GM19035 (cell line): ENCODE measurements at regions not wholly inside any gene's neighbourhood (a gene's known extent, or its start where the extent isn't known, plus 50 kb on each side); places are given as distances from the start of the nearest gene placed in this dataset.
"Not testable (repeated sequence)": the region's sequence is repeated elsewhere in the genome, so short reads cannot be mapped to it uniquely, and the experiment has no call there.

Experiments
- ATAC-seq: cut with Tn5 transposase; IDR thresholded peaks from one replicate; pipeline ENCODE4 v1.9.1; 2021; ENCODE audit not compliant: unreplicated experiment

- no peak for ATAC-seq
Measured at GRCh38 chr6:113669606-113670005, 187.5 kb upstream of the MARCKS start.

GRCh38 chr6:113671421-113671820 lies 185.7 kb upstream of the MARCKS start:
- no peak for ATAC-seq

DNA sequence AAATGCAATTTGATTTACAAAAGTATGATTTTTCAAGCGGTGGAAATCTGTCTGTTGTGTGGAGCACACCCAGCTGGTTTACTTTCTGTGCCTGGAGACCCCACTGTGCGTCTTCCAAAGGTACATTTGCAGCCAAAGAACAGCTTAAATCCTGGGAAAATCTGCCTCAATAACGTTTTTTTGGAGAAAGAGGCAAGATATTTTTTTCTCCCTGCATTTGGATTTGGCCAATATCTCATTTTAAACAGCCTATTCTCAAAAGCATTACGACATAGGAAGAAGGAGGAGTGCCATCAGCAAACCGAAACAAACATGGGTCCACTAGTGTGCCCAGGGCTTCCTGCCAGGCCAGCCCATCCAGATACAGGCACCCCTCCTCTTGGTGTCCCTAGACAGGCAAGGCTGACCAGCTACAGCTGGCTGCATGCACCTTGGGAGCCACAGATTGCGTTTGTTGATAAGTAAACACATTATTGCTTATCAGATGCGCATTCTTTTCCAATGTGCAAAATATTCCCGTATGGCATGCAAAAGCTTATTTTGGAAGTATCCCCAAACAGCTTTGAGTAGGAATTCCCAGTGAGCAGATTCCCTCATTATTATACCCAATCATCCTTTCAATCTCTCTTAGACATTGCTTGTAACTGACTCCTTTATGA lies 184.5 kb upstream of the MARCKS start:
- ATAC-seq, result no peak

DNA sequence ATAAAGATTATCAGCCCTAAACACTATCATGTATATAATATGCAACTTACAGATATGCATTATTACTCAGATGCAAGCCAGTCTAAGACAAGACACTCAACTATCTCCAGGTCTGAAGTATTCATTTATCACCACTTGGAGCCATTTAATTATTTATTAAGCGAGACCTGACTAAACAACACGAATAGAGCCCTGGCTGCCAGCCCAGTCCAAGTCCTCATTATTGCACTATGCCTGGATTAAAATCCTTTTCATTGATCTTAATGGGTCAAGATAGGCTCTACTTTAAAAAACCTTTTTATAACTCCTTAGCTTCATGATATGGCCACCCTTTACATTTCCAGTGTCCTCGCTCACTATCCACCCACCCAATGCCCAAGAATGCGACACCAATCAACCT lies 183.1 kb upstream of the MARCKS start:
- ATAC-seq, result no peak

GRCh38 chr6:113676057-113676456 lies 181.1 kb upstream of the MARCKS start:
- ATAC-seq, result no peak

DNA sequence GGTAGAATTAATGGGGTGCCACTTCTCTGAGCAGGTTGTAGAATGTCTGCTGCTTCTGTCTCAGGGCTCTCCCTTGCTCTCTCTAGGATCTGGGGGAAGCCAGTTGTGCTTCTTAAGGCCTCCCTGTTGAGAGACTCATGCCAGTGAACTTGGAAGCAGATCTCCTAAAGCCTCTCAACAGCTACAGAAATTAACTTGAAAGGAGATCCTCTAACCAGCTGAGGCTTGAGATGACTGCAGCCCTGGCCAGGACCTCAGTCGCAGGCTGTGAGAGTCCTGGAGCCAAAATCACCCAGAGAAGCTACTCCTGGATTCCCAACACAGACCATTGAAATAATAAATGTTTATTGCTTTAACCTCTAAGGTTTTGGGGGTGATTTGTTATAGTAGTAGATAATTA lies 180.2 kb upstream of the MARCKS start:
- no peak for ATAC-seq

GRCh38 chr6:113679051-113679450 lies 178.1 kb upstream of the MARCKS start:
- ATAC-seq, result no peak

GRCh38 chr6:113680301-113680700 lies 176.8 kb upstream of the MARCKS start:
- no peak for ATAC-seq

DNA sequence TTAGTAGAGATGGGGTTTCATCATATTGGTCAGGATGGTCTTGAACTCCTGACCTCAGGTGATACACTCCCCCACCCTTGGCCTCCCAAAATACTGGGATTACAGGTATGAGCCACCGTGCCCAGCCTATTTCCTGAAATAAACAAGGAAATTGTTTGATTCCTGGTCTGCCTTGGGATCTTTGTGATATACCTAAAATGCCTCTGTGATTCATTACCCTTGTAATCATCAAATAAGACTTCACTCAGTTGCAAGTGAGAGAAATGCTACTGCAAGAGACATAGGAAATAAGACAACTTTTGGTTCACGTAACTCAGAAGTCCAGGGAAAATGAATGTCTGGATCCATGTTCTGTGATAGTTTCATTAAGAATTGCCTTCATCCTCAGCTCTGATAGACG lies 173.2 kb upstream of the MARCKS start:
- no peak for ATAC-seq

GRCh38 chr6:113684382-113684901 lies 172.7 kb upstream of the MARCKS start:
- ATAC-seq, result no peak

DNA sequence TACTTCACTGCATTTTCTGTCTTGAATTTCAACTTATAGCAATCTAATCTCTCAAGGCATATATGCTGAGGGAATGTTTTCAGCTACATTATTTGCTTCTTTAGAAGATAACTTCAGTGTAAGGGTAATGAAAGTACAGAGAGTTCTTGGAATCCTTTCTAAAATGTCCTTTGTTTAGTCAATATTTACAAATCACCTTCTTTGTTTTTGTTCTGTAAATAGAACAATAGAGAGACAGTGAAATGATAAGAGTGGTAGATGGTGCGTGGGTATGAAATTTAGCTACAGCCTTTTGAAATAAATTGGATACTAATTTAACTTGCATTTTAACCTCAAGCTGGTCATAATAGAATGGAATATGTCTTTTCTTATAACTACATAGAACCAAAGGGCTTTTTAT lies 171.1 kb upstream of the MARCKS start:
- no peak for ATAC-seq

- ATAC-seq, result not testable (repeated sequence)
Measured at GRCh38 chr6:113689620-113690019, 167.5 kb upstream of the MARCKS start.

DNA sequence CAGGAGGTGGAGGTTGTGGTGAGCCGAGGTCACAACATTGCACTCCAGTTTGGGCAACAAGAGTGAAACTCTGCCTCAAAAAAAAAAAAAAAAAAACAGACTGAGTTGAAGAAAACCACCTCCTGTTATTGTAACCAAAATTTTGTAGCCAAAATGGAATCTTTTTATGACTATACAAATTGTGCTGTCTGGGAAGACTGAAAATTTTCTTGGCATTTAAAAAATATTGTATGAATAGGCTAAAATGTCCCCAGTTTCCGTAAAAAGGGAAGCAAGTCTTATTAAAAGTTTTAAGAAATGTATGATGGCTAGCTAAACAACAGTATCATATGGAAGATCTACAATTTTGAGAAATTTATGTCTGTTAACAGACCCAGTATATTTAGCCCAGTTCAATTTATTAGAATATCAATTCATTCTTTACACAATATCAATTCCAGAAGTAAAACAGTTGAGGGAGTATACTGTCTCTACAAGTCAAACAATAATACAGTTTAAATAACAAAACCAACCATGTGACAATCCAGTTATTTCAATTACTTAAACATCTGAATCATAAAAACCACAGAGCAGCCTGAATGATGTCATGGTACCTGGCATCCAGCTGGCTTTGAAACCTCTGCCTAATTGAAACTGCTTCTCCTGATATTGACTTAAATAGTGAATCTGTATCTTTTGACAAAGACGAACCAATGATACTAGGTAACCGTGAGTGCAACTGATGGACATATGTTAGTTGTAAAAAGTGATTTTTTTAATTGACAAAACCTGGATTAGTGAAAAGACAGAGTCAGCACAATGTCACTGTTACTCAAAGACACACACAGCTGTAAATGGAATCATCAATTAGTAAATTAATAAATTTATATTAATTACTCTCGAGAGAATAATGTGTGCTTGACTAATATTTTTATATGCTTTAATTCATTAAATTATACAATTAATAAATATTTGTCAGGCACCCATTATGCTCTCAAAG lies 166.6 kb upstream of the MARCKS start:
- peak; percentile 74 for ATAC-seq

DNA sequence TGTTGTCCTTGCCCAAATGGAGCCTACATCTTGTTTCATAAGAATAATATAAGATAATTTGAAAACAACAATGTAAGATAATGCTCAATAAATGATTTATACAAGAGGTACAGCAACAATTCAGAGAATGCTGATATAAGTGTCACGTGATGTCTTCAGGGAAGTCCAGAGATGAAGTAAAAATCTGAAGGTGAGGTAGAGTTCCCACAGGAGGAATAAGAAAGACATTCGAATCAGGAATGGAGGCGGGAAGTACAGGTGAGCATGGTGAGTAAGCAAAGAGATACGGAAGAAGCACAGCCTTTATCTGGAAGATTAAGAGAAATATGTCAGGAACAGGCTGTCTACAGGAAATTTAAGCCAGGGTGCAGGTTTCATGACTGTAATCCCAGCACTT lies 165.9 kb upstream of the MARCKS start:
- ATAC-seq, result no peak

DNA sequence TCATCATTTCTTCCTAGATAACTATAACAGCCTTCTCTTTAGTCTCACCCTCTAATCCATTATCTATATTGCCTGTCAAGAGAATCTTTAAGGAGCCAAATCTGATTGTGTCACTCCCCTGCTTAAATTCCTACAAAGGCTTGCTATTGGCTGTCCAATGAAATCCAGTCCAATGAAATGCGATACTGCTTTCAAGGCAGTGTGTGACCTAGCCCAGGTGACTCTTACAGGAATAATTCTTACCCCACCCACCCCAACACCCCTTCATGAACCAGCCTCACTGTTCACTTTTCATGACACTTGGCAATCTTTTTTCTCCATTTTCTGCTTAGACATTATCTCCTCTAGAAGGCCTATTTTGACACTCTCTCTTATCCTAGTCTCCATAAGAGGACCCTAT lies 163.3 kb upstream of the MARCKS start:
- ATAC-seq, result no peak

DNA sequence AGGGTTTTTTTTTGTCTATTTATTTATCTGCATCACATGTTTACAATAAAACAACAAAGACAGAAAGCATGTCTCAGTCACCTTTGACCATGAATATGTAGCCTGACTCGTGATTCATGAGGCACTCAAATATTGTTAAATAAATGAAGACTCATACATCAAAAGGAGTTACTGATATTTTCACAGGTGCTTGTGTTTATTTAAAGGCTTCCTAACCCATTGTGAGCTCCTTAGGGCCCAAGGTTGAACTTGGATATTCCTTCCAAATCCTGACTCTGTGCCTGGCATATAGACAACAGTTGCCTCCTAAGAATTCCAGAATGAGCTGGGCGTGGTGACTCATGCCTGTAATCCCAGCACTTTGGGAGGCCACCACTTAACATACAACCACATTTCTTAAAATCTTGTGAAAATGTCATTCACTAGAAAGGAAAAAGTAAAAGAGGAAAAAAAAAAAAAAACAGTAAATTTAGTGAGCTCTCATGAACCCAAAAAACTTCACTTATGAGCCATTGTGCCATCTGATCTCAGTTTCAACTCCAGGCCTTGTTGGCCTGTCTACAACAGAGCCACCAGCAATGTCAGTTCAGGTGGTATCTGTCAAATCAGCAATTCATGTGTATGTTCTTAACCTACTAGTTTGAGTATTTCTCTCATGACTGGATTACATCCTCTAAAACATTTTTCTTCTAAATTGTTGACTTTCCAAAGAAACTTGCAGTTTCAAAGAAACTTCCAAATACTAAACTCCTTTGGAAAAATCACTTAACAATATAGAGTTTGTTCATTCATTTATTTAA lies 162.7 kb upstream of the MARCKS start:
- no peak for ATAC-seq

- no peak for ATAC-seq
Measured at GRCh38 chr6:113695516-113695915, 161.6 kb upstream of the MARCKS start.

DNA sequence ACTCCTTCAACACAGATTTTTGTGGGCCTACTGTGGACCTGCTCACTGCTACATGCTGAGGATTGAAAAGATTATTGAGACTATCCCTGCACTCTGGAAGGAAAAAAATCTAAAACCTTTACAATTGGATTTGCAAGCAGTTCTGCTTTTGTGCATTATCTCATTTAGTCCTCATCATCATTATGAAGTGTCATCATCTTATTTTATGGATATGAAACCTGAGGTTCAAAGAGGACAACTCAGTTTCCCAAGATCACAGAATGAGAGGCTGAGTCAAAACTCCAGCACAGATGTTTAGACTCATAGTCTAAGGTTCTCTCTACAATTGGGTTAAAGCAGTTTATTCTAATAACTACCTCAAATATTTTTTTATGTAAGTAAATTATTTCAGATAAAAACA lies 160.2 kb upstream of the MARCKS start:
- ATAC-seq, result no peak

GRCh38 chr6:113697632-113698410 lies 159.3 kb upstream of the MARCKS start:
- no peak for ATAC-seq

- ATAC-seq, result no peak
Measured at GRCh38 chr6:113699239-113699638, 157.9 kb upstream of the MARCKS start.
